HEK293T (cell line): ENCODE measurements at regions not wholly inside any gene's neighbourhood (a gene's known extent, or its start where the extent isn't known, plus 50 kb on each side); places are given as distances from the start of the nearest gene placed in this dataset.

Source experiments
- ARNT ChIP-seq: fragments of 450-650 bp; IDR thresholded peaks from 2 replicates; pipeline ENCODE4 v1.6.1; 2017; ENCODE audit warnings: mild to moderate bottlenecking
- BHLHE40 ChIP-seq: fragments of 450-650 bp; IDR thresholded peaks from 2 replicates; pipeline ENCODE4 v1.6.1; 2016; ENCODE audit warnings: mild to moderate bottlenecking, moderate library complexity, borderline replicate concordance
- CTBP1 ChIP-seq: fragments of 450-650 bp; IDR thresholded peaks from 2 replicates; pipeline ENCODE4 v1.6.1; 2016; ENCODE audit warnings: borderline replicate concordance
- FOXA1 ChIP-seq: fragments of 450-650 bp; IDR thresholded peaks from 2 replicates; pipeline ENCODE4 v1.6.1; 2016; ENCODE audit warnings: mild to moderate bottlenecking
- FOXK2 ChIP-seq: fragments of 450-650 bp; IDR thresholded peaks from 2 replicates; pipeline ENCODE4 v1.6.1; 2016; ENCODE audit warnings: mild to moderate bottlenecking
- L3MBTL2 ChIP-seq: fragments of 450-650 bp; conservative IDR thresholded peaks from 2 replicates; pipeline ENCODE4 v1.6.1; 2016; ENCODE audit warnings: mild to moderate bottlenecking
- SP1 ChIP-seq: fragments of 450-650 bp; IDR thresholded peaks from 2 replicates; pipeline ENCODE4 v1.6.1; 2017
- SUZ12 ChIP-seq: fragments of 450-650 bp; IDR thresholded peaks from 2 replicates; pipeline ENCODE4 v1.6.1; 2016; ENCODE audit warnings: mild to moderate bottlenecking

DNA sequence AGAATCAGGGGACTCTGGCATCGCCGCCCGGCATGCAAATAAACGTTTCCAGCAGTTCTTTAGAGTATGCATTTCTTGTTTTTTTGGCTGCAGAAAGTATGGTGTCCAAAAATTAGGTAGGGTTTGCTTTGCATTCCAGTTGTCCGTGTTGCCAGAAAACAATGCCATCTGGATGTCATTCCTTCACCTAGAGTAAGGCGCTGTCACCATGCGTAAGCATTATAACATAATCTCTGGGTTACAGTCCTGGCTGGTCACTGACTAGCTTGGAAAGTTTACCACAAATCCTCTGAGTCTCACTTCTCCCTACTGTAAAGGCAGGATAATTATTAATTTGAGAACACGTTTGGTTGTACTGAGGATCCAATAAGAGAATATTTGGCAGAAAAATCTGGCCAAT is 457.7 kb downstream of the XYLT1 start:
- TF ChIP-seq CTBP1 (no peak), ARNT (no peak), L3MBTL2 (no peak), SP1 (no peak), FOXK2 (no peak), BHLHE40 (no peak), SUZ12 (no peak), FOXA1 (no peak)
